Erythroblast (primary cell): ENCODE measurements at regions not wholly inside any gene's neighbourhood (a gene's known extent, or its start where the extent isn't known, plus 50 kb on each side); places are given as distances from the start of the nearest gene placed in this dataset.

ENCODE experiments used
- DNase-seq, 2 experiments: peaks; one replicate each; lab custom pipeline; 2025; lab: John Stamatoyannopoulos, UW
- GATA1 ChIP-seq: IDR thresholded peaks from 2 replicates; pipeline ENCODE4 v1.6.1; 2011; ENCODE audit warnings: low read depth, mild to moderate bottlenecking, control low read depth, low read length, moderate library complexity
- POLR2A ChIP-seq: IDR thresholded peaks from 2 replicates; pipeline ENCODE4 v1.6.1; 2011; ENCODE audit warnings: mild to moderate bottlenecking, low read length

GRCh38 chr1:58310881-58311280, 235.6 kb downstream of the OMA1 start:
- TF ChIP-seq GATA1, result no peak
- no peak for TF ChIP-seq POLR2A
- no peak for DNase-seq

DNA sequence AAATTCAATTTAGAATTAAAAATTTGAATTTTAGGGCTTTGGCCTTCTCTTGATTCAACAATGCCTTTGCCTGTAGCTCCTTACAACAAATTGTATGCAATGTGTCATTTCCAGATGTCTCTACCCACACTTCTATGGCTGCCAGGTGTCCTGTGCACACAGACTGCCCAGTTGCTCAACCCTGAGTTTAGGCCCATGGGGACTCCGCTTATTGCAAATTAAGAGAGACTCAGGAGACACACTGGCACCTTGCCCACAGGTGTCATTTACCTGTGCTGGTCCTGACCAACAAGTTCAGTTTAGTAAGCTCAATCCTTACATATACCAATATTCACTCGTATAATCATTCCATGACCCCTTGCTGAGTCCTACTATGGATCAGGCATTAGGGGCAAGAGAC, 236.1 kb downstream of the OMA1 start:
- DNase-seq, result no peak

GRCh38 chr1:58308206-58308605, 238.3 kb downstream of the OMA1 start:
- DNase-seq, result no peak
- TF ChIP-seq POLR2A (no peak), GATA1 (no peak)

More for the DNA sequence above, 236.1 kb downstream of the OMA1 start:
- no peak for TF ChIP-seq GATA1
- no peak for TF ChIP-seq POLR2A

- DNase-seq, result no peak
- TF ChIP-seq GATA1 (no peak), POLR2A (no peak)
These were observed 239.1 kb downstream of the OMA1 start for GRCh38 chr1:58307431-58307830.

DNA sequence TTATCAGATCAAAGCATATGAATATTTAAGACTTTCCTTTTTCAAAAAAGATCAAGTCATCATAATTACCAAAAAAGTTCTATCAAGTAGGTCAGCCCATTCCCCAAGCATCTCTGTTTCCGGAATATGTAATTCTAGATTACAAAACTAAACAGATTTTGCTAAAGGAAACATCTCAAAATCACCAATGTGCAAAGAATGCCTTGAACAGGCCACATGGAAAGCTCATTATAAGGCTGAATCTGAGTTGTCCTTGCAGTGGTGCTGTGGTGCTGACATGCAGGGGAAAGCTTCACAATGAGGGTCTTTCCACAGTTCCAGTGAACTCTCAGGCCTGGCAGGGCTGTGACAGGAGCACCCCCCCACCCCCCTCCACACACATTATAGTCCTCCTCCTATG, 240.9 kb downstream of the OMA1 start:
- TF ChIP-seq GATA1 (no peak), POLR2A (no peak)
- no peak for DNase-seq

DNA sequence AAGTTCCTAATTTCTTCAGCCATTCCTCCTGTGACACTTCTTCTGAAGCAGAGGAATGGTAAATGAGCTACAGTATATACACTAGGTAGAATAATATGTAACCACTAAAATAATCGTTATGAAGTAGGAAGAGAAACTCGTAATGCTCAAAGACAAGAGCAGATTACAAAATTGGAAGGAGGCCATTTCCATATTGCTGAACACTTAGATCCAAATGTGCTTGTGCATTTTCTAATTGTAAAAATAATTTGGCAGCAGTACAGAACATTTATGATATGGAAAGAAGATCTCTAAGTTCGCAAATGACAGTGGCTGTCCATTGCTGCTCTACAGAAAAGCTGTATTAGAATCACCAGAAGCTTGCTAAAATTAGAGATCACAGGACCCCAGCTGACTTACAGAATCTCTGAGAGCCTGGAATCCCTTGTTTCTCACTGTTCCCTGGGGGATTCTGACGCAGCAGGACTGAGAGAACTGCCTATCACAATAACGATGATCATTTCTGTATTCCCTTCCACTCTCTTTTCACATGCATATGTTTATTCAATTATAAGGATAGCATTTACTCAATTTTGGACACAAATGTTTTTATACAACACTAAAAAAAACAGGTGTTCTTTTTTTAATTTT, 242.1 kb downstream of the OMA1 start:
- DNase-seq, result no peak
- TF ChIP-seq GATA1, result no peak
- TF ChIP-seq POLR2A, result no peak

- no peak for TF ChIP-seq GATA1
- no peak for TF ChIP-seq POLR2A
- no peak for DNase-seq
These were observed 242.7 kb downstream of the OMA1 start for GRCh38 chr1:58303841-58304240.

GRCh38 chr1:58293388-58293787, 253.1 kb downstream of the OMA1 start:
- TF ChIP-seq POLR2A (no peak), GATA1 (no peak)
- DNase-seq, result no peak

DNA sequence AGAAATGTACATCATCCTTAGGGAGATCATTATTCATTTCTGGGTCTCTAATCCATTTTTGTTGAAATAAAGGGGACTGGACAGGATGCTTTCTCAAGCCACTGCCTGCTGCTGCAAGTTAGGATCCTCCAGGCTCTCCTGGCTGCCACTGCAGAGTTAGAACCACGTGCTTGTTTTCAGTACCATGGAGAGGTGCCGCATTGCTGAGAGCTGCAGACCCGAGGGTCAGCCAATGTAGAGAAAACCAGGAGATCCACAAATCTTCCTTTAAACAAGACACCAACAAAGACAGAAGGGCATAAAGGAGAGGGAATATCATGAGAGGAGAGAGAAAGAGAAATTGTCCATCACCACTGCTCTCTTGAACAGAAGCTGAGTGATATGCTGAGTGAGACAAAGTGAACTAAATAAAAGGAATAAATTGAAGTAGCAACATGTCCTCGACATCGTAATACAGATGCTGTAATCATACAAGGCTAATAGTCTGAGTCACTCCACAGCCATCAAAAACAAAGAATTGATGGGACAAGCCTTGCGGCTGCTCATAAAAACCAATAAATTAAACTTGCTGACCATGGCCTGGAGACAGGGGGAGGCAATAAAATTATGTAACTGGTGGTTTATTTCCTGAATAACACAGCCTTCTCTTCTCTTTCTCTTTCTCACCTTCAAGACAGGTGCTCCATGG, 255.7 kb downstream of the OMA1 start:
- TF ChIP-seq GATA1 (no peak), POLR2A (no peak)
- no peak for DNase-seq

GRCh38 chr1:58288624-58289142, 257.8 kb downstream of the OMA1 start:
- DNase-seq, result no peak
- TF ChIP-seq GATA1 (no peak), POLR2A (no peak)

DNA sequence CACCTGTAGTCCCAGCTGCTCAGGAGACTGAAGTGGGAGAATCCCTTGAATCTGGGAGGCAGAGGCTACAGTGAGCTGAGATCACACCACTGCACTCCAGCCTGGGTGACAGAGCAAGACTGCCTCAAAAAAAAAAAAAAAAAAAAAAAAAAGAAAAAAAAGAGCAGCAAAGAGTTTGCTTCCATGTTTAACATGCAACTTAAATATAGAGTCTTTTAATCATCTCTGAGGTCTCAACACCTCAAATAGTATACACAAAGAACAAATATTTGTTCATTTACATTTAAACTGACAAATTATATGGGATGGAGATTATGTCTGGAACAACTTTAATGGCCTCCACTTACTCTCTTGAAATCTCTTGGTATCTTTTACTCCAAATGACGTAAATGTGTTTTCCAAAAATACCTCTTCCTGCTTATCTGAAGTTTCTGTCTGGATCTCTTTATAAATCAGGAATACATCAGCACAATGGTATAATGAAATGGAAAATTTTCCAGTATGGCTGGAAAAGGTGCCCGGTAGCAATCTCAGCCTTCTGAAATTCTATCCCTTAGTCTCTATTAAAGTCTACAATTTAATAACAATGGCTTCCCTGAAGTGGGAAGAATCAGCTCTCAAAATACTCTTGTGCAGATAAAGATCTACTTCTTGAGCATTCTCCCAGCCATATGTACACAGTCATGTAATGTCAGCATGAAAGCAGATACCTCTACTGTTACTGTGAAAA, 258.5 kb downstream of the OMA1 start:
- no peak for DNase-seq
- TF ChIP-seq POLR2A, result no peak
- no peak for TF ChIP-seq GATA1

DNA sequence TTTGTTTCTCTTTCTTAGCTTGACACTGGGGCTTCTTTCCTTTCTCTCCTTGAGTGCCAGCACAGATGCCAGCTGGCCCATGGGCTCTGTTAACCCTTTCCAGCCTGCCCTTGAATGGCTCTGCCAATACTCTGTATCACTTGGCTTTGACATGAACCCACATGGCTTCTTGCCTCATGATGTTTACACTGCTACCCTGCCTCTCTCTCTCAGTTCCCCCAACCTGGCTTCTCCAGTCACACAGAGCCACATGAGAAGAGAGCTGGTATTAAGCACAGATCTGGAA, 262.4 kb downstream of the OMA1 start:
- TF ChIP-seq POLR2A (no peak), GATA1 (no peak)
- DNase-seq, result no peak

DNA sequence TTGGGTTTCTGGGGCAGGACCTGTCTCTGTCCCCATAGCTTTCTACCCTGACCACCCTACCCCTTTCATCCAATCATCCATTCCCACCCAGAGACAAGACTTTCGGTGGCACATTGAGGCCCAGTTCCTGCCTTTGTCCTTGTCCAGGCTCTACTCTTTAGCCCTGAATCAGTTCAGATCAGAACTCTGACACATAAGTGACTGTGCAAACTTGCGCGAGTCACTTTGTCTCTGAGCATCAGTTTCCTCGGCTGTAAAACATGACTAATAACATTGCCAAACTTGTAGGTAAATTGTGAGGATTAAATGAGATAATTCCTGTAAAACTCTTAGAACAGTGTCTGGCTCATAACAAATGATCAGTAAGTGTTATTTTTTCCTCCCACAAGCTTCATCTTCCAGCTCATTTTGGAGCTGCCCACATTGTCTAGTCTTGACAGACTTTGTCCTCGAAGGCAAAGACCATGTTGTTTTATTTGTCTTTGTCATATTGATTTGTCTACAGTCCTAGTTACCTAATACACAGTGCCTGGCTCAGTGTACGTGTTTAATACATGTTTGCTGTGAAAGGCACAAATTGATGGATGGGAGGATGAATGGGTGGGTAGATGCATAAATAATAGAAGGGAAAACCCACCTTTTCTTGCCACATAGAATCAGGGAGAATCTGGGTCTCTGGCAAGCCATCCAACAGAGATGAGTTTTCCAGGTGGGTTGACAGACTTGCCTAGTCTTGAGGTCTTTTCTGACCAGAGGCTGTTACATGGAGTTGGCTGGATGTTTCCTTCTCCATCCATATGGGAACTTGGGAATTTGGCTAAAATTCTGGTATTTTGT, 262.9 kb downstream of the OMA1 start:
- no peak for DNase-seq
- TF ChIP-seq GATA1 (no peak), POLR2A (no peak)

GRCh38 chr1:58282623-58283387, 263.7 kb downstream of the OMA1 start:
- no peak for DNase-seq
- no peak for TF ChIP-seq GATA1
- TF ChIP-seq POLR2A, result no peak

DNA sequence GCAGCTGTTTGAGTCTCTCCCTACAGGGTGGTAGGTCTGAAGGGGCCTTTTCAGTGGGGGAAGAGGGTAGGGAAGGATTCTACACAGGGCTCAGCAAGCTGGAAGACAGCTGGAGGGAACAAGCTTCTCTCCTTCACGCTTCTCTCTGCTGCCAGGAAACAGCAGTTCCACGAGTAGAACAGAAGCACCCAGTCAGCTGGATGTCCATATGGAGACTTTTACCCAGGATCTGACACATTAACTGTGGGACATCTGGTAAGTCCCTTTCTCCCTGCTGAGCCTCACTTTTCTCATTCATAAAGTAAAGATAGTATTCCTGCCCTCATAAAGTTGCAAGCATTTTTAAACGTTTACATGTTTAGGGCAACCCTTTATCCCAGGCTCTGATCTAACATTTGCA, 280.3 kb downstream of the OMA1 start:
- no peak for TF ChIP-seq POLR2A
- no peak for TF ChIP-seq GATA1
- DNase-seq, result no peak
